ENCODE measurements at regions not wholly inside any gene's neighbourhood (a gene's known extent, or its start where the extent isn't known, plus 50 kb on each side); places are given as distances from the start of the nearest gene placed in this dataset.

- CTCF ChIA-PET: no interaction called here
- no peak overlapping the region for H3K9ac ChIP-seq
- 60% methylated on average over 2 of the region's 2 CpGs for WGBS (ENCODE audit: low lambda C conversion rate)
- no peaks in the 10 kb centered on the region for H3K9me2 ChIP-seq
- no peaks in the 10 kb centered on the region for H3K36me3 ChIP-seq (replicated peaks in 1 of 2; ENCODE audit: control insufficient read depth in 1 of 2, insufficient read depth in 2 of 2, low read length in 1 of 2)
- H4K20me1 ChIP-seq (ENCODE audit: insufficient read depth): no peaks in the 10 kb centered on the region
- DNase-seq: peak; percentile 26
- no peak overlapping the region for H3K4me3 ChIP-seq (ENCODE audit: low read depth in 2 of 2, low read length in 1 of 2)
- H3K27ac ChIP-seq (ENCODE audit: low read depth in 2 of 2, low read length in 1 of 2): peak overlapping the region in 1 of 2 experiments; percentile 39; a peak in 1 of 4 replicates
- H3K27me3 ChIP-seq (ENCODE audit: insufficient read depth): no peaks in the 10 kb centered on the region
- peaks cover 0 to 16% of the 10 kb centered on the region in 2 experiments; a peak in 2 of 4 replicates for H3K4me1 ChIP-seq (ENCODE audit: control insufficient read depth in 1 of 2, insufficient read depth in 2 of 2, low read depth in 1 of 2, low read length in 1 of 2)
- H3F3A ChIP-seq (replicated peaks; ENCODE audit: insufficient read depth): no peaks in the 10 kb centered on the region
- no peaks in the 10 kb centered on the region for H3K79me2 ChIP-seq (ENCODE audit: insufficient read depth)
- H3K4me2 ChIP-seq: no peak overlapping the region
- no peak overlapping the region for H2AFZ ChIP-seq (ENCODE audit: low read depth)
- H3K9me3 ChIP-seq: no peaks in the 10 kb centered on the region
- TF ChIP-seq RXRA (IDR thresholded peaks at IDR 0.05; ENCODE audit: borderline replicate concordance, low read depth): no peak
- peak; percentile 53; the same call in 1 of the 2 replicates for TF ChIP-seq GATA2 (CRISPR knock-in tag; IDR thresholded peaks at IDR 0.05)
- TF ChIP-seq EP300 (IDR thresholded peaks at IDR 0.05; ENCODE audit: borderline replicate concordance in 1 of 2, low read depth in 1 of 2, low read length in 1 of 2): peak in 1 of 2 experiments; percentile 49; a peak in 2 of 4 replicates
- POLR2A ChIA-PET: no interaction called here
Measured at GRCh38 chr1:42043182-42043581, 110.0 kb upstream of the GUCA2B start.

DNA sequence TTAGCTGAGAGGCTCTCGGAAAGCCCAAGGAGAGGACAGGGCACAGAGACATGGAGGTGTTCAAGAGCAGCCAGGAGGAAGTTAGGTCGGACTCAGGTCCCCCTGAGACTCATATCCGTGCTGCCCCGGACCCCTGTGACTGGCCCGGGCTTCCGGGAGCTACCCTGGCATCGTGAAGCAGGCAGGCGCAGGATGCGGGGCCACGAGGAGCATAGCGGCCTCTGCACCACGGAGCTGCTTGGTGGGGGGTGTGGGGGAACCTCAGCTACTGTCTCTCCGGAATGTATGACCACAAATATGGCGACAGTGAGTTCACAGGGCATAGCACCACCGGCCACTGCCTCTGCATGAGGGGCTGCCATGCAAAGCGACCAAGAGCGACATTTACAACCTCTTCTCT is 112.2 kb upstream of the GUCA2B start:
- TF ChIP-seq CHD2 (IDR thresholded peaks at IDR 0.05; ENCODE audit: low read length, partially characterized antibody) (no peak), FOXM1 (IDR thresholded peaks at IDR 0.05; ENCODE audit: low read depth) (no peak), SIN3A (IDR thresholded peaks at IDR 0.05; ENCODE audit: borderline replicate concordance, low read depth, low read length) (no peak), FOXJ3 (CRISPR knock-in tag; IDR thresholded peaks at IDR 0.05) (no peak), RXRA (IDR thresholded peaks at IDR 0.05; ENCODE audit: borderline replicate concordance, low read depth) (no peak), RAD21 (IDR thresholded peaks at IDR 0.05; ENCODE audit: low read length) (no peak), RCOR1 (IDR thresholded peaks at IDR 0.05; ENCODE audit: low read length) (no peak), ZBTB33 (IDR thresholded peaks at IDR 0.05; ENCODE audit: borderline replicate concordance, low read depth) (no peak), USF1 (IDR thresholded peaks at IDR 0.05; ENCODE audit: borderline replicate concordance, low read depth) (no peak), SMC3 (IDR thresholded peaks at IDR 0.05; ENCODE audit: low read depth, low read length) (no peak), MEF2A (IDR thresholded peaks at IDR 0.05; ENCODE audit: borderline replicate concordance, low read depth) (no peak), ELF1 (IDR thresholded peaks at IDR 0.05) (no peak), FOSL2 (IDR thresholded peaks at IDR 0.05; ENCODE audit: borderline replicate concordance, low read depth) (no peak), GATA2 (CRISPR knock-in tag; IDR thresholded peaks at IDR 0.05) (no peak), NRF1 (IDR thresholded peaks at IDR 0.05; ENCODE audit: low read depth, low read length) (no peak), POLR2AphosphoS5 (IDR thresholded peaks at IDR 0.05; ENCODE audit: low read depth, low read length) (no peak), RFX5 (IDR thresholded peaks at IDR 0.05; ENCODE audit: low read length) (no peak)
- TF ChIP-seq, protein P1, sequence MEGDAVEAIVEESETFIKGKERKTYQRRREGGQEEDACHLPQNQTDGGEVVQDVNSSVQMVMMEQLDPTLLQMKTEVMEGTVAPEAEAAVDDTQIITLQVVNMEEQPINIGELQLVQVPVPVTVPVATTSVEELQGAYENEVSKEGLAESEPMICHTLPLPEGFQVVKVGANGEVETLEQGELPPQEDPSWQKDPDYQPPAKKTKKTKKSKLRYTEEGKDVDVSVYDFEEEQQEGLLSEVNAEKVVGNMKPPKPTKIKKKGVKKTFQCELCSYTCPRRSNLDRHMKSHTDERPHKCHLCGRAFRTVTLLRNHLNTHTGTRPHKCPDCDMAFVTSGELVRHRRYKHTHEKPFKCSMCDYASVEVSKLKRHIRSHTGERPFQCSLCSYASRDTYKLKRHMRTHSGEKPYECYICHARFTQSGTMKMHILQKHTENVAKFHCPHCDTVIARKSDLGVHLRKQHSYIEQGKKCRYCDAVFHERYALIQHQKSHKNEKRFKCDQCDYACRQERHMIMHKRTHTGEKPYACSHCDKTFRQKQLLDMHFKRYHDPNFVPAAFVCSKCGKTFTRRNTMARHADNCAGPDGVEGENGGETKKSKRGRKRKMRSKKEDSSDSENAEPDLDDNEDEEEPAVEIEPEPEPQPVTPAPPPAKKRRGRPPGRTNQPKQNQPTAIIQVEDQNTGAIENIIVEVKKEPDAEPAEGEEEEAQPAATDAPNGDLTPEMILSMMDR (IDR thresholded peaks at IDR 0.05): no peak
- TF ChIP-seq, protein P2, sequence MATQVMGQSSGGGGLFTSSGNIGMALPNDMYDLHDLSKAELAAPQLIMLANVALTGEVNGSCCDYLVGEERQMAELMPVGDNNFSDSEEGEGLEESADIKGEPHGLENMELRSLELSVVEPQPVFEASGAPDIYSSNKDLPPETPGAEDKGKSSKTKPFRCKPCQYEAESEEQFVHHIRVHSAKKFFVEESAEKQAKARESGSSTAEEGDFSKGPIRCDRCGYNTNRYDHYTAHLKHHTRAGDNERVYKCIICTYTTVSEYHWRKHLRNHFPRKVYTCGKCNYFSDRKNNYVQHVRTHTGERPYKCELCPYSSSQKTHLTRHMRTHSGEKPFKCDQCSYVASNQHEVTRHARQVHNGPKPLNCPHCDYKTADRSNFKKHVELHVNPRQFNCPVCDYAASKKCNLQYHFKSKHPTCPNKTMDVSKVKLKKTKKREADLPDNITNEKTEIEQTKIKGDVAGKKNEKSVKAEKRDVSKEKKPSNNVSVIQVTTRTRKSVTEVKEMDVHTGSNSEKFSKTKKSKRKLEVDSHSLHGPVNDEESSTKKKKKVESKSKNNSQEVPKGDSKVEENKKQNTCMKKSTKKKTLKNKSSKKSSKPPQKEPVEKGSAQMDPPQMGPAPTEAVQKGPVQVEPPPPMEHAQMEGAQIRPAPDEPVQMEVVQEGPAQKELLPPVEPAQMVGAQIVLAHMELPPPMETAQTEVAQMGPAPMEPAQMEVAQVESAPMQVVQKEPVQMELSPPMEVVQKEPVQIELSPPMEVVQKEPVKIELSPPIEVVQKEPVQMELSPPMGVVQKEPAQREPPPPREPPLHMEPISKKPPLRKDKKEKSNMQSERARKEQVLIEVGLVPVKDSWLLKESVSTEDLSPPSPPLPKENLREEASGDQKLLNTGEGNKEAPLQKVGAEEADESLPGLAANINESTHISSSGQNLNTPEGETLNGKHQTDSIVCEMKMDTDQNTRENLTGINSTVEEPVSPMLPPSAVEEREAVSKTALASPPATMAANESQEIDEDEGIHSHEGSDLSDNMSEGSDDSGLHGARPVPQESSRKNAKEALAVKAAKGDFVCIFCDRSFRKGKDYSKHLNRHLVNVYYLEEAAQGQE (IDR thresholded peaks at IDR 0.05; ENCODE audit: low read depth, low read length): no peak
- no peak for DNase-seq
- Histone ChIP-seq H3K9me2 (no peaks in the 10 kb centered on the region), H3F3A (replicated peaks; ENCODE audit: insufficient read depth) (no peaks in the 10 kb centered on the region), H4K20me1 (ENCODE audit: insufficient read depth) (no peaks in the 10 kb centered on the region), H3K36me3 (replicated peaks in 1 of 2; ENCODE audit: control insufficient read depth in 1 of 2, insufficient read depth in 2 of 2, low read length in 1 of 2) (no peaks in the 10 kb centered on the region), H3K4me2 (no peak overlapping the region), H3K9me3 (no peaks in the 10 kb centered on the region), H2AFZ (ENCODE audit: low read depth) (no peak overlapping the region), H3K9ac (no peak overlapping the region), H3K27ac (ENCODE audit: low read depth in 2 of 2, low read length in 1 of 2) (no peak overlapping the region), H3K79me2 (ENCODE audit: insufficient read depth) (no peaks in the 10 kb centered on the region), H3K27me3 (ENCODE audit: insufficient read depth) (no peaks in the 10 kb centered on the region), H3K4me1 (ENCODE audit: control insufficient read depth in 1 of 2, insufficient read depth in 2 of 2, low read depth in 1 of 2, low read length in 1 of 2) (peaks cover 0 to 12% of the 10 kb centered on the region in 2 experiments; a peak in 2 of 4 replicates), H3K4me3 (ENCODE audit: low read depth in 2 of 2, low read length in 1 of 2) (no peak overlapping the region)
- 81% methylated on average over 12 of the region's 17 CpGs for WGBS (ENCODE audit: low lambda C conversion rate)
- CTCF ChIA-PET: no interaction called here
- POLR2A ChIA-PET: no interaction called here
